NCI-H128 (cell line): ENCODE measurements at regions not wholly inside any gene's neighbourhood (a gene's known extent, or its start where the extent isn't known, plus 50 kb on each side); places are given as distances from the start of the nearest gene placed in this dataset.

Experiments used
- DNase-seq: peaks from one replicate; lab custom pipeline; 2025; ENCODE audit not compliant: unreplicated experiment; lab: John Stamatoyannopoulos, UW

DNA sequence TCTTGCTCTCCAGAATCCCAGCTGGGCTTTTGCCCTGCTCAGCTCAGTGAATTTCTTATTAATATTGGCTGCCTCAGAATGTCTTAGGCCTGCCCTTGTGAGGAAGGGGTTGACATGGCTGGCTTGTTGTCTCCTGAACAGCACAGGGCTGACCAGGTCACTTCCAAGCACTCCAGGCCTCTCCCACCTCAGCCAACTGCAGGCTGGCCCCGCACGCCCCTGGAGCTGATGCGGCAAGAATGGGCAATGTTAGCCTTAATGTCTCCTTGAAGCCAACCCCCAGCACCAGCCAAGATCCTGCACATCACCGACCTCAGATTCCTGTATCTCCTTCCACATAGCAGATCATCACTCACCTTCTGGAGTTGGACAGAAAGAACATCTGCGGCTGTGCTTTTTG lies 598.6 kb downstream of the AJAP1 start:
- DNase-seq, result no peak

DNA sequence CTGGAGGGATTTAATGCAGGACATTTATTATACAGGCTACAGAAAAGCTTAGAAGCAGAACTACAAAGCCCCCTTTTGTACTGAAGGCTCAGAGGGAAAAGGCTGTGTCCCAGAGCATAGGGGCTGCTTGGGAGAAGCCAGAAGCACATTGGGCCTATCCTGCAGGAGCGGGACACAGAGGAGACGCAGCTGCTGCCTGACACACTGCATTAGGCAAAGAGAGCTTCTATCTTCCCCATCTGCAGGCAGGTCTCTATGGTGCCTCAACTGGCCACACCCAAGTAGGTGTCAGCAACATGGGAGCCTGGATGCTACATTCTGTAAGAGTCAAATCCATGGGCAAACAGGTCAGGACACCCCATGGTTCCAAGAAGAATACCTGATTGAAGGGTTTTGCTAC lies 595.9 kb downstream of the AJAP1 start:
- no peak for DNase-seq

DNA sequence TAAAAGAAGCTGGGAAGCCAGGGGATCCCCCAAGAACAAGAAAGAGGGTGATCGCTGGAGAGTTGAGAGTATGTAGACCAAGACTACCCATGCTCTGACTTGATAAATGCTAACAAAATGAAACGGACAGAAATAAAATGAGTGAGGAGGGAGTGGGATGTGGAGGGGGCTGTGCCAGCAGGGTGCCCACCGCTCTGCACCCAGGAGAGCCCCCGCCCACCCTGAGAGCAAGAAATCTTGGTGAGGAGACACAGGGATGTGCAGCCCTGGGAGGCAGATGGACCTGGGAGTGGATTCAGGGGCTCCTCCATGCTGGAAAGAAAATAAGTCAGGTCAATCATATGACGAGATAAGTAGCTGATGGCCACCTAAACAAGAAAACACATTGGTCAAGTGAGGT lies 590.9 kb downstream of the AJAP1 start:
- DNase-seq, result no peak

DNA sequence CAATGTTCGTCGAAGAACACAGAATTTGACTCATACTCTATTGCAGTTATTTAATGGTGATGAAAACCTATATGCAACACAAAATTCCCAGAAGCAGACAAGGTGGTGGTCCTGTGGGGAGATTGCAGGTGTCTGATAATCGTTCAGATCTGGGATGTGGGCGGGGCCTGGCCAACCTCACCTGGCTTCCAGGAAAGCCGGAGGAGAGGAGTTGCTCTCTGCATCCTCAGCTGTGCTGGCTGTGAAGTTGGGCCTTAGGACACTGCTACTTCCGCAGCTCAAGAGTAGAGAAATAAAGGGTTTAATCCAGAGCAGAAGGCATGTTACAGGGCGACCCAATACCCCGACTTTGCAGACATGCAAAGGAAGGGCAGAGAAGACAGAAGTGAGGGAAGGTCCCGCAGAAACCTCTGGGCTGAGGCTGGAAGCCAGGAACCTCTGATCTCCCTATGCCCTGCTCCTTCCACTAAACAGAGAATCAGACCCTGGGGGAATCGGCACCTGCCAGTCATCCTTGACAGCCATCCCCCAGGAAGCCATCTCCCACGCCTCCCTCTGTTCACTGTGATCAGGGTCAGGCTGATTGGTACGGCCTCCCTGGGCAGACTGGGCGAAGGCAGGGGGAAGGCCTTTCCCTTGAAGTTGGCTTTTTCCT lies 590.3 kb downstream of the AJAP1 start:
- DNase-seq, result no peak

DNA sequence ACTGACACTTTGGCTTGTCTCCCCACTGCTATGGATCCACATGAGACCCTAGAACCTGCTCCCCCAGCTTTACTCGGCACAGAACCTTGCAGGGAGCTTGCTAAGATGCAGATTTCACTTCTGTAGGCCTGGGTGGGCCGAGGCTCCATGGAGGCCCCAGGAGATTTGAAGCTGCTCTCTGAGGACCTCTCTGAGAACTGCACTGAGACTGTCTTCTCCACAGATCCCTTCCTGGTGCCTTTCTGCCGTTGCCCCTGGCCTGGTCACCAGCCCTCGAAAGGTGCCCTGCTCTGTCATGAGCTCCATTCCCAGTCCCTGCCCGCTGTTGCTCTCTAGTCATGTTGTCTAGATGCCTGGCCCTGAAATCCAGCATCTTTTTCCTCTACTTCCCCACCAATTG lies 588.4 kb downstream of the AJAP1 start:
- DNase-seq, result no peak

DNA sequence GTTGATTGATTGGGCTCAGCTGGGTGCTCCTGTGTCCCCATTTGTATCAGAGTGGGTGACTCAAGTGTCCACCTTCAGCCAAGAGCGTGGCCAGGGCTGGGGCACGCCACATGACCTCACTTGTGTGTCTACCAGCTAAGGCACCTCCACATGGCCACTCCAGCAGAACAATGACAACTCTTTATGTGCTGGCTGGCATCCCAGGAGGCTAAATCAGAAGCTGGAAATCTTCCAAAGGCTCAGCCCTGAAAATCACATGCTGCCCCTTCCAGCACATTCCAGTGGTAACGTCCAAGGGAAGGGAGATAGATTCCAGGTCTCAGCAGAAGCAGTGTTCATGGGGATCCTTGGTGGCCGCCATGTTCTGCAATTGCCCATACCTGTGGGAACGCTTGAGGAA lies 585.5 kb downstream of the AJAP1 start:
- no peak for DNase-seq

DNA sequence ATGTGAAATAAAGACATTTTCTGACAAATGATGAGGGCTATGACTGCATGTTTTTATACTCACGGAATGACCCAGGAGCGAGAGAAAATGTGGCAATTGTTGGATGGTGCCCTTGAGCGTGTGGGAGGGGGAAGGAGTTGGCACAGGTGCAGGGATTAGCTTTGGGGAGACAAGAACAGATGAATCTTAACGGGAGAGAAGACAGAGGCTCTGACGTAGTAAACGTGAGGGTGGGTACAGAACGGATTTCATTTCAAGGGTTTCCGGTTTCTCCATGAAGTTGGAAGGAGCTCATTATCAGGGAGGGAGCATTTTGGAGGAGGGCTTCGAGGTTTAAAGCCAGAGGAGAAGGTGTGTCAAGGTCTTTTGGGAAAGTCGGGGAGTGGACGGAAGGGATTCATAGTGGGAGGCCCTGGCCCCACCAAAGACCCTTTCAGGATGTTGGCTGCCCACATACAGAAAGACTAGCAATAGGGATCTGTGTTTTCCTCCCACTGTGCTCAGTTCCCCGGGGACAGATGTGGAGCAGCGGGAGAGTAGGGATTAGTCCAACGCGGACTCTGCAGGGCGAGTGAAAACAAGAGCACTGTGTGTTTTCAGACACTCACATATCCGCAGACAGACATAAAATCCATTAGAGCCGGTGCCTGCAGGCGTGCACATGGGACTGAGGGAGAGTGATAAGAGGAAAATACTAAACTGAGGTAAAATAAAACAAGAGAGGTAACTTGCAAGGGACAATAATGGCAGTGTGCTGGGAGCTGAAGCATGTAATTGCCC lies 584.1 kb downstream of the AJAP1 start:
- no peak for DNase-seq

DNA sequence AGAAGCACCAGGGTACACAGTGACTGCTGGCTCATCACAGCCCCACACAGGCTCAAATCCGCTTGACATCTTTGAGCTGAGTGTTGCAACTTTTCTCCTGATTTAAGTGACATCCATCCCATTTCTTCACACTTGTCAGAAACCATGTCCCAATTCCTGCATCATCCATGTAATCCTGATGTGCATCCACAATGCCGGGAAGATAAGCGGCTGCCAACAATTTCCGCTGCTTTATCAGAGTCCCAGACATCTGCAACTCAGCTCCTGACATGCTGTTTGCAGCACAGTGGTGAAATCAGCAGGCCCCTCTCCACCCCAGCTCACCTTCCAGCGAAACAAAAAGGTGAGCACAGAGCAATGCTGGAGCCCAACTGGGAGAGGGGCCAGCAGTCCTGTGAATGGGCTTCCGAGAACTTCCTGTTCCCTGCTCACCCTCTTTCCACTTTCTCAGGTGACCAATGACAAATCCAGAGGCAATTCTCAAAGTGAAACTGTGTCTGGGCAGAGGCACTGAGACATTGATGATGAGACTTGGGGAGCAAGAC lies 581.0 kb downstream of the AJAP1 start:
- no peak for DNase-seq

DNA sequence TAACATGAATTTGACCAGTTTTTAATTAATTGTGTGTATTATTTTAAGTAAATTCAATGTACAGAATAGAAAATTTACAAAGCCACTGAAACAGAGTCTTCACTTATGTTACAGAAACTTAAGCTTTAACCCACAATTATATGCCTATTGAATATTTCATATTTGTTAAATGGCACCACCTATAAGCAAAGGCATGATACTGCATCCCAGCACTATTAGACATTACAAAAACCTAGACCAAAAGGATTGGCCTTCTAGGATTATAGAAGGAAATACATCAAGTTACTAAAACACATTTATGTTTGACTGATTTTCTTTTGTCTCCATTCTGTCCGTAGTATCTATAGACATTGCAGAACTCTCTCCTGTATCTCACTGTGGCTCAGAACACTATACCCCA lies 578.1 kb downstream of the AJAP1 start:
- no peak for DNase-seq

DNA sequence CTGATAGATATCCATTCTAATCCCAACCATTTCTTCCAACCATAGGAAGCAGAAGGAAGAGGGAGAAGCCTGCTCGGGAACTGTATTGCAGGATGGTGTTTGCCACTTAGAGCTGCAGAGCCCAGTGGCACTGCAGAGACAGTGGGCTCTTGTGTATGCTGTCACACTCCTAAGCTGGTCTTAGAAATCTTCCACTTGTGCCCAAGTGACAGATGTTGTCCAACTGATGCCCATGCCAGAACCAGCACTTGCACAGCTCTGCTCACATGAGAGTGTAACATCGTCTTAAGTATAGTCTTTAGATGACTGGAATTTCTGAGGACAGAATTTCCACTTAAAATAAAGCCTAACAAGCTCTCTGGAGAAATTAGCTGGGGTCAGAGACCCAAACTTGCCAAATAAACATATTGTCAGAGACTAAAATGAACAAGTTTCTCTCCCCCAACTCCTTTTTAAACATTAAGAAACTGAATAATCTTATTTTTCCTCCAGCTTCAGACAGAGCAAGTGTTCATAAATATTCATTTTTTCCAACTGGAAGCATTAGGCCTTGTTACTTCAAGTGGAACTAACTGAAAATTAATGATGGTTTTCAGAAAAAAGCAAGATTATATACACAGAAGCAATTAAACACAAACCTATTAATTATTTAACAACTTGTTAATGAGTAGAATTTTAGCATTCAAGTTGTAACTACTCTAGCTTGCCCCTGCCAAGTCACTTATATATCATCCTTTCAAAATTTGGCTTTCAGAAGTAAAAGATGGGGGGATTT lies 577.3 kb downstream of the AJAP1 start:
- no peak for DNase-seq

DNA sequence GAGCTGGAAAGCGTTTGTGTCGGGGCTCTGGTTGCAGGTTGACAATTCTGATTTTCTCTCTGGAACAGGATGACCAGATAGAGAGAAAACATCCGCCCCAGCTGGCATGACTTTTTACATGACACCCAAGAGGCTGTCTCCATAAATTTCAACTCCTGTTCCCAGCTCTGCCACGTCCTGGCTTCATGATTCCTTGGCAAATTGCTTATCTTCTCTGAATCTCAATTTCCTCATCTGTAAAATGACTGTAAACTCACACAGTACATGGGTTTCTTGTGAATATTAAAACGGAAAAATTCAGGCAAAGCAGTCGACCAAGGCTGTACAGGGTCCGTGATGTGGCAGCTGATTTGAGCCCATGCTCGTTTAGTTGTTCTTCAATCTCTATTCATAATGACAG lies 572.7 kb downstream of the AJAP1 start:
- no peak for DNase-seq

DNA sequence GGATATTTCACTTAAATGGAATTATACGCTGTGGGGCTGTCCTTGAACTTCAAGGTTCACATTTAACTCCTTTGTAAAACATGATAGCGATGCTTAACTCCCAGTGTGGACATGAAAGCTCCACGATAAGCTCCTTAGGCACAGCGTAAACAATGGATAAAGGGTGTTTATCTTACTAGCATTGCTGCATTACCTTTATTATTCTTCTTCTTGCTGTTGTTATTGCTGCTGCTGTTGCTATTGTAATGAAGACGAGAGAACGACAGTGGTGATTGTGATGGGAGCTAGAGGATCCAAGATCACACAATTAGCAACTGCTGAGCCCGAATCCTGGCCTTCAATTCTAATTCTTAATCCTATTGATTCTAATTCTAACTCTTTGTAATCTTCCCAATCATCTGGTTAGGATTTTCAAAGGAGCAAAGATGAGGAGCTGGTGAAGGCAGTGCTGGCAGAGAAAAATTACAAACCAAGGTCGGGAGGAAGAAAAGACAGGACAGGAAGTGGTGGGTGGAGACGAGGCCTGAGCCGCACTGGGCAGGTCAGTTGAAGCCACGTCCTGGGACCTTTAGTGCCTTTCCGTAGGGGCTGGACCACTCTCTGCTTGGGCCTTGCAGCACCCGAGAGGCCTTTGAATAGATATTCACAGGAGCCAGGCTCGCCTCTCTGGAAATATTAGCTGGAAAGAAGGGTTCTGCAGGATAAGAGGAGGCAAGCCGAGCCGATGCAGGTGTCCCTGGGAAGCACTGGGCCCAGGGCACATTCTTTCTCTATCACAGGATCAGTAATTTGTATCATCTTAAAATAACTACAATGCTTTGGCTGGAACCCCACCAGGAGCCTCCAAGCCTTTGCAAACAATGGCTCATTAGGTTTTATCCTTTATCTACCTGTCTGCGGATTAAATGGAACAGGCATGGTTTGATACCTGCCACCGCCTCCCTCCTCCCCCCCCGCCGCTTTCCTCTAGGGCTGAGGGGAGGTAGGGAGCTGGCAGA lies 571.6 kb downstream of the AJAP1 start:
- no peak for DNase-seq

DNA sequence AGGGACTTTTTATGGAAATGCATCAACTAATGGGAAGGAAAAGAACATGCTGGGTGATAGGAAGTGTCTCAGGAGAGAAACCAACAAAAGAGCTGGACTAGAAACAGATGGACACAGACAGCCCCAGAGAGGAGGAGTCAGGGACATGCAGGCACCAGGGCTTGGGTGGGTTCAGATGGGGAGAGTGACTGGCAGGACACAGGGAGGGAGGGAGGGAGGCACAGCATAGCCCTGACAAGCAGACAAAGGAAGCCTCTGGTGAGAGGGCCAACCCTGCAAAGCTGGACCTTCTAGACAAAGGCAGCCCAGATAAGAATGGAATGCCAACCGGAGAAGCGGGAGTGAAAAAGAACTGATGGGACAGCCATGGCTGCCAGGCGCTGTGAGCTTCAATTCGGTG lies 568.8 kb downstream of the AJAP1 start:
- no peak for DNase-seq

DNA sequence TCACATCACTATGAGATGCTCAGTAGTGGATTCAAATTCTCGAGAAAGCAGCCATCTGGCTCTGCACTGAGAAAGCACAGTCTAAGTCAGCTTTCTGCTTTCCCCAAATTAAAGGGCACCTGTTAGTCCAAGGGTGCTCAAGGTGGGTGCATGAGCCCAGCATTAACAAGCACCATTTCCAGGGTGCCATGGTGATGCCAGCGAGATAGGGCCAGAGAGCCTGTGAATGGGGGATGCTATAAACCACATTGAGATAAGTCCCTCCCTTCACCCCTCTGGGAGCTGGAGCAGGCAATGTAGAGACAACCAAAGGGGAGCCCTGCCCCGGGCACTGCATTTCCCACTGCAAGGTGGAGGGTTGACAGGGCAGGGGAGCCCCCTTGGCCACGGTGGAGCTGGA lies 568.2 kb downstream of the AJAP1 start:
- no peak for DNase-seq

DNA sequence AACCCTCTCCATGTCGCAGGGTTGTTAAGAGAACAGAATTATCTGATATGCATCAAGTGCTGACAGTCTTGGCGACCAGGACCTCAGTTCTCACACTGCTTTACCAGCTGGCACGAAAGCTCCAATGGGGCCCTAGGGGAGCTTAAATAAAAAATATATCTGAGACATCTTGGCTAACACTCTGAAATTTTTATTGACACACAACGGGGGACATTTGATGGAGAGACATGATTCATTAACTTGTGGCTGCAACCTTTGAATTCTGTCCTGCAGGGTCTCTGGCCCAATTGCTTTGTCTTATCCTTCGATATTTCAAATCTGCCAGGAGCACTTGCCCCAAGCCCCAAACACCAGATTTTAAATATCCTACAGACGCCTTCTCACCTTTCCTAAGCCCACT lies 567.0 kb downstream of the AJAP1 start:
- DNase-seq, result no peak

DNA sequence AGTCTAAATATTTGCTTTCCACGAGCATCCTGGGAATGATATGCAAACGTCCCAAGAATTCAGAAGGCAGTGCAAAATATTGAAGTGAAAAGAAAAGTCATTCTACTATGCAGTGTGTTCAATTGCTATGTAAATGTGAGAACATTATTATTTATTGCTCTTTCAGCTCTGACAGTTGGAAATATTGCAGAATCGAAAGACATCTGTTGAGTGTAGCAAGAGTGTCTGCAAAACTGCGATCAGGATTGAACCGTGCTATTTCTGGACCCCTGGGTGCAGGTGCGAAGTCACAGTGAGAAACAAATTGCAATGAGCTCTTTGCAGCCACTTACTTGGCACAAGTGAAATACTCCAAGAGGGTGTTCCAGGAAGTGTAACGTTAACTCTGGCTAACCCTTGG lies 566.4 kb downstream of the AJAP1 start:
- DNase-seq, result no peak

DNA sequence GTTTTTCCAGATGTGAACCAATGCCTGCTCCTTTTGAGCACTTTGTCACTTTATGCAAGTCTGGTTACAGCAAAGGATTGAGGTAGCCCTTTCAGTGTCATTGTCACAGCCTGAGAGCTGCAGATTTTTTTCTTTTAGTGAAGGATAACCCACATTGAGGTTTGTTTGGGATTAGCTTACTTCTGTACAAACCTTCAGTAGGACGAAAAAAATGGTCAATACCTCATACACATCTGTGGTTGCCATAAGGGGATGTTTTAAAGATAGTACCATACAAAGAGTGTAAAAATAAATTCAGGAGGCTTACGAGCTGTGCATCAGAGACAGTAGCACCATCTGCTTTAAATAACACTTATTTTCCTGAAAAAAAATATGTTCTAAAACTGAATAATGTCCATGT lies 566.0 kb downstream of the AJAP1 start:
- no peak for DNase-seq

DNA sequence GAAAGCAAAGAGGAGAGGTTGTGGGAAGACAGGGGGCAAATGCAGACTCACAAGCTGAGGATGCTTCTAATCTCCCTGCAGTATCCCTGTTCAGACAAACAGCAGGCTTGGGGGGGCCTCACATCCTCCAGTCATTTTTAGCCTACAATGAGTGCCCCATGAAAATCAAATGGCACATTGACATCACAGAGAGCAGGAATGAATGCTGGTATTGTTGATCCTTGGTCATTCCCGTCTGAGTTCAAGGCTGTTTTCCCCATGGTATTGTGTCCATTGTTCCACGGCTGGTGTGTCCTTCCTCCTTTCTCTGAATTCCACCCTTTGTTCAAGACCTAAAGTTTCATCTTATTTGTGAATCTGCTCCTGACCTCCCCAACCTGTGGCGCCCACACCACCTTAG lies 545.6 kb downstream of the AJAP1 start:
- DNase-seq, result no peak

DNA sequence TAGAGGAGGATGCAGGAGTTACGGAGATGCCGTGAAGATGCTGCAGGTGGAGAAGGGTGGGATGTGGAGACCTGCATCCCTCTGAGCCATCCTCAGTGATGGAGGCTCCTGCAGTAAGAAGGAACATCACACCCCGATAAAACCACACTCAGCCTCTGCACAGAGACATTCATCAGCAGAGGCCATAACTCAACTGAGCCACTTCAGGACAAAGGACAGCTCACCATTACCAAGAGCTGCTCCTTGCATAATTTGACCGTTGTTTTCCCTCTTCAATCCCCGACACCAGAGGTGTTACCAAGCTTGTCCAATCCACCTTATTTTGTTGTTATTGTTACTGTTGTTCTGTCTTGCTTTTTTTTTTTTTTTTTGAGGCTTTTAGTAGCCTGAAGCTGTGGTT lies 543.9 kb downstream of the AJAP1 start:
- DNase-seq, result no peak

DNA sequence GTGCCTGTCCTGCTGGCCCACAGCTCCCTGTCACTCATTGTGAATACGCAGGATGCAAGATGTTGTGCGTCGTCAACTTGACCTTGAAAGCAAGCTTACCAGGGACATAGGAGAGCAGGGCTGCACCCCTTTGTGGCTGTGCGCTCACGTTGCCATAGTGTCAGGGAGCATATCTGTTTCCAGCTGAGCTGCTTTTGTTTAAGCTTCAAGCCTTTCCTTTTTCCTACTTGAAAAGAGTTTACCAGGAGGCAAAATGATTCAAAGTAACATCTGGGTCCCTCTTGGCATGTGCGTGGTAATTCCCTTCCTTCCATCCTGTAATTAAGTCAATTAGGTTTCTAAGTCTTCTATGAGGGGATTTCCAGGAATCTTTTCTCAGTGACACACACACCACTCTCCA lies 537.1 kb downstream of the AJAP1 start:
- DNase-seq, result no peak

DNA sequence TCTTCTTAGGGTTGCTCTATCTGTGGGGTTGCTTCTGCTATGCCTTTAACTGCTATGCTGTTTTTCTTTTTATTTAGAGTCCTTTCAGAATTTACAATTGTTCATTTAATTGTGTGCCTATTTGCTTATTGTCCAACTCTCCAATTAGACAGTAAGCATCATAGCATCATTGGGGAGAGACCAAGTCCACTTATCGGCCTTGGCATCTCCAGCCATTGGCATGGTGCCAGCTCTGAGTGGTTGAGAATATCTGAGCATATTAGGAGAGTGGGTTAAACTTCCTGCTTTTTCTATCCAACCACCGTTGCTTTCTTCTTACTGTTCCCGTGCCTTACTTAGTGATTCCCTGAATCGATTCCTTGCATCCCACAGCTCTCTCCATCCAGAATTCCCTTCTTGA lies 535.0 kb downstream of the AJAP1 start:
- no peak for DNase-seq
